ENCODE measurements at regions not wholly inside any gene's neighbourhood (a gene's known extent, or its start where the extent isn't known, plus 50 kb on each side); places are given as distances from the start of the nearest gene placed in this dataset.

- Histone ChIP-seq H3K27ac (replicated peaks) (no peak overlapping the region), H3K27me3 (ENCODE audit: insufficient read depth, poor library complexity, severe bottlenecking) (peaks cover 5% of the 10 kb centered on the region), H3K4me3 (replicated peaks; ENCODE audit: insufficient read depth, low read length) (no peak overlapping the region)
- no peak for TF ChIP-seq GABPA (IDR thresholded peaks at IDR 0.05; ENCODE audit: low read depth)
- TF ChIP-seq, protein P1, sequence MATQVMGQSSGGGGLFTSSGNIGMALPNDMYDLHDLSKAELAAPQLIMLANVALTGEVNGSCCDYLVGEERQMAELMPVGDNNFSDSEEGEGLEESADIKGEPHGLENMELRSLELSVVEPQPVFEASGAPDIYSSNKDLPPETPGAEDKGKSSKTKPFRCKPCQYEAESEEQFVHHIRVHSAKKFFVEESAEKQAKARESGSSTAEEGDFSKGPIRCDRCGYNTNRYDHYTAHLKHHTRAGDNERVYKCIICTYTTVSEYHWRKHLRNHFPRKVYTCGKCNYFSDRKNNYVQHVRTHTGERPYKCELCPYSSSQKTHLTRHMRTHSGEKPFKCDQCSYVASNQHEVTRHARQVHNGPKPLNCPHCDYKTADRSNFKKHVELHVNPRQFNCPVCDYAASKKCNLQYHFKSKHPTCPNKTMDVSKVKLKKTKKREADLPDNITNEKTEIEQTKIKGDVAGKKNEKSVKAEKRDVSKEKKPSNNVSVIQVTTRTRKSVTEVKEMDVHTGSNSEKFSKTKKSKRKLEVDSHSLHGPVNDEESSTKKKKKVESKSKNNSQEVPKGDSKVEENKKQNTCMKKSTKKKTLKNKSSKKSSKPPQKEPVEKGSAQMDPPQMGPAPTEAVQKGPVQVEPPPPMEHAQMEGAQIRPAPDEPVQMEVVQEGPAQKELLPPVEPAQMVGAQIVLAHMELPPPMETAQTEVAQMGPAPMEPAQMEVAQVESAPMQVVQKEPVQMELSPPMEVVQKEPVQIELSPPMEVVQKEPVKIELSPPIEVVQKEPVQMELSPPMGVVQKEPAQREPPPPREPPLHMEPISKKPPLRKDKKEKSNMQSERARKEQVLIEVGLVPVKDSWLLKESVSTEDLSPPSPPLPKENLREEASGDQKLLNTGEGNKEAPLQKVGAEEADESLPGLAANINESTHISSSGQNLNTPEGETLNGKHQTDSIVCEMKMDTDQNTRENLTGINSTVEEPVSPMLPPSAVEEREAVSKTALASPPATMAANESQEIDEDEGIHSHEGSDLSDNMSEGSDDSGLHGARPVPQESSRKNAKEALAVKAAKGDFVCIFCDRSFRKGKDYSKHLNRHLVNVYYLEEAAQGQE (IDR thresholded peaks at IDR 0.05; ENCODE audit: insufficient replicate concordance, low read depth), result no peak
- no peak for TF ChIP-seq POLR2AphosphoS5 (IDR thresholded peaks at IDR 0.05; ENCODE audit: low read depth)
- TF ChIP-seq, protein P2, sequence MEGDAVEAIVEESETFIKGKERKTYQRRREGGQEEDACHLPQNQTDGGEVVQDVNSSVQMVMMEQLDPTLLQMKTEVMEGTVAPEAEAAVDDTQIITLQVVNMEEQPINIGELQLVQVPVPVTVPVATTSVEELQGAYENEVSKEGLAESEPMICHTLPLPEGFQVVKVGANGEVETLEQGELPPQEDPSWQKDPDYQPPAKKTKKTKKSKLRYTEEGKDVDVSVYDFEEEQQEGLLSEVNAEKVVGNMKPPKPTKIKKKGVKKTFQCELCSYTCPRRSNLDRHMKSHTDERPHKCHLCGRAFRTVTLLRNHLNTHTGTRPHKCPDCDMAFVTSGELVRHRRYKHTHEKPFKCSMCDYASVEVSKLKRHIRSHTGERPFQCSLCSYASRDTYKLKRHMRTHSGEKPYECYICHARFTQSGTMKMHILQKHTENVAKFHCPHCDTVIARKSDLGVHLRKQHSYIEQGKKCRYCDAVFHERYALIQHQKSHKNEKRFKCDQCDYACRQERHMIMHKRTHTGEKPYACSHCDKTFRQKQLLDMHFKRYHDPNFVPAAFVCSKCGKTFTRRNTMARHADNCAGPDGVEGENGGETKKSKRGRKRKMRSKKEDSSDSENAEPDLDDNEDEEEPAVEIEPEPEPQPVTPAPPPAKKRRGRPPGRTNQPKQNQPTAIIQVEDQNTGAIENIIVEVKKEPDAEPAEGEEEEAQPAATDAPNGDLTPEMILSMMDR (IDR thresholded peaks at IDR 0.05; ENCODE audit: insufficient read depth, low read length), result no peak
- no peak for TF ChIP-seq SPI1 (IDR thresholded peaks at IDR 0.05; ENCODE audit: borderline replicate concordance, low read depth)
- no peak for DNase-seq (ENCODE audit: low read depth in 1 of 2, low spot score in 1 of 2)
Measured at GRCh38 chr7:53214463-53214862, 179.0 kb downstream of the POM121L12 start.

GRCh38 chr7:53218730-53219504 is 183.5 kb downstream of the POM121L12 start:
- H3K27ac ChIP-seq (replicated peaks), result no peak overlapping the region
- peaks cover 5% of the 10 kb centered on the region for H3K27me3 ChIP-seq (ENCODE audit: insufficient read depth, poor library complexity, severe bottlenecking)
- TF ChIP-seq, protein P2 (IDR thresholded peaks at IDR 0.05; ENCODE audit: insufficient read depth, low read length), result no peak
- TF ChIP-seq, protein P1 (IDR thresholded peaks at IDR 0.05; ENCODE audit: insufficient replicate concordance, low read depth), result no peak
- TF ChIP-seq SPI1 (IDR thresholded peaks at IDR 0.05; ENCODE audit: borderline replicate concordance, low read depth), result no peak
- no peak for TF ChIP-seq GABPA (IDR thresholded peaks at IDR 0.05; ENCODE audit: low read depth)
- no peak for TF ChIP-seq POLR2AphosphoS5 (IDR thresholded peaks at IDR 0.05; ENCODE audit: low read depth)
- no peak overlapping the region for H3K4me3 ChIP-seq (replicated peaks; ENCODE audit: insufficient read depth, low read length)
- no peak for DNase-seq (ENCODE audit: low read depth in 1 of 2, low spot score in 1 of 2)

DNA sequence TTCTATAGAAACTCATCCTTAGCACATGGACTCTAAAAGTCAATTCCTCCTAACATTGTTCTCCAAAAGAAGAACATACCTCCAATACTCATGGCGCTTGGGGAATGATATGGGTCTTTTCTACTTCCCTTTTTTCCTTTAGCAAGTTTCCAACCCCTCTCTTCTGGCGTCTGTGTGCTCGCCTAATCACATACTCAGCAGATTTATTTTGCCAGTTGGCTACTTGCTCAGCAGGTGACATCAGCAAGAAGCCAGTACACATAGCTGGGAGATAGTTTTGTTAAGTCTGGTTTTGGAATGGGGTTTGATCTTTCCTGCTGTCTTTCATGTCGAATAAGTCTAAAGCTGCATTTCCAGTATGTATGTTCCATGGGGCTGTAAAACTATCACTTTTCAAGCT is 193.8 kb downstream of the POM121L12 start:
- DNase-seq (ENCODE audit: low read depth in 1 of 2, low spot score in 1 of 2), result no peak
- Histone ChIP-seq H3K4me3 (replicated peaks; ENCODE audit: insufficient read depth, low read length) (no peak overlapping the region), H3K27ac (replicated peaks) (no peak overlapping the region), H3K27me3 (ENCODE audit: insufficient read depth, poor library complexity, severe bottlenecking) (no peaks in the 10 kb centered on the region)
- TF ChIP-seq SPI1 (IDR thresholded peaks at IDR 0.05; ENCODE audit: borderline replicate concordance, low read depth) (no peak), GABPA (IDR thresholded peaks at IDR 0.05; ENCODE audit: low read depth) (no peak), POLR2AphosphoS5 (IDR thresholded peaks at IDR 0.05; ENCODE audit: low read depth) (no peak)
- TF ChIP-seq, protein P1 (IDR thresholded peaks at IDR 0.05; ENCODE audit: insufficient replicate concordance, low read depth), result no peak
- TF ChIP-seq, protein P2 (IDR thresholded peaks at IDR 0.05; ENCODE audit: insufficient read depth, low read length), result no peak

Data from HL-60 (cell line).